ENCODE measurements at regions not wholly inside any gene's neighbourhood (a gene's known extent, or its start where the extent isn't known, plus 50 kb on each side); places are given as distances from the start of the nearest gene placed in this dataset.
"Not testable (repeated sequence)": the region's sequence is repeated elsewhere in the genome, so short reads cannot be mapped to it uniquely, and the experiment has no call there.

- not testable (repeated sequence) for DNase-seq (ENCODE audit: low read depth)
Observed at GRCh38 chr7:26089469-26089868, 62.5 kb upstream of the NFE2L3 start.

- no peak for DNase-seq (ENCODE audit: low read depth)
Observed at GRCh38 chr7:26090927-26091519, 61.0 kb upstream of the NFE2L3 start.

DNA sequence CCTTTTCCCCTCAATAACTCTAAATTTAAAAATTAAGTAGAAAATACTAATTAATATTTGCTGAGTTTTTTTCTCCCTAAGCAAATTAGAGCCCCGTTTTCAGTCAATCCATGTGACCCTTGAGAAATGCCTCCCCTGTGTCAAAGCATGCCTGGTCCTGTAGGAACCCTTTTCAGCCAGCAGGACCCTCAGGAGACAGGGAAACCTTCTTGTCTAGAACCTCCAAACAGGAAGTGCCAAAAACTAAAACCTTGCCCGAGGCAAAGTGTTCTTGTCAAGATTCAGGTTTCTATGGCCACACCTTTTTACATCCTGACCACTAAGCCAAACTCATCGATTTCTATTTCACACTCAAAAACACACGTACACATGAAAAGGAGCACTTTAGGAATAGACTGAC is 60.1 kb upstream of the NFE2L3 start:
- no peak for DNase-seq (ENCODE audit: low read depth)

- DNase-seq (ENCODE audit: low read depth) = no peak
Observed at GRCh38 chr7:26093023-26093422, 59.0 kb upstream of the NFE2L3 start.

- no peak for DNase-seq (ENCODE audit: low read depth)
Observed at GRCh38 chr7:26096136-26096535, 55.9 kb upstream of the NFE2L3 start.

DNA sequence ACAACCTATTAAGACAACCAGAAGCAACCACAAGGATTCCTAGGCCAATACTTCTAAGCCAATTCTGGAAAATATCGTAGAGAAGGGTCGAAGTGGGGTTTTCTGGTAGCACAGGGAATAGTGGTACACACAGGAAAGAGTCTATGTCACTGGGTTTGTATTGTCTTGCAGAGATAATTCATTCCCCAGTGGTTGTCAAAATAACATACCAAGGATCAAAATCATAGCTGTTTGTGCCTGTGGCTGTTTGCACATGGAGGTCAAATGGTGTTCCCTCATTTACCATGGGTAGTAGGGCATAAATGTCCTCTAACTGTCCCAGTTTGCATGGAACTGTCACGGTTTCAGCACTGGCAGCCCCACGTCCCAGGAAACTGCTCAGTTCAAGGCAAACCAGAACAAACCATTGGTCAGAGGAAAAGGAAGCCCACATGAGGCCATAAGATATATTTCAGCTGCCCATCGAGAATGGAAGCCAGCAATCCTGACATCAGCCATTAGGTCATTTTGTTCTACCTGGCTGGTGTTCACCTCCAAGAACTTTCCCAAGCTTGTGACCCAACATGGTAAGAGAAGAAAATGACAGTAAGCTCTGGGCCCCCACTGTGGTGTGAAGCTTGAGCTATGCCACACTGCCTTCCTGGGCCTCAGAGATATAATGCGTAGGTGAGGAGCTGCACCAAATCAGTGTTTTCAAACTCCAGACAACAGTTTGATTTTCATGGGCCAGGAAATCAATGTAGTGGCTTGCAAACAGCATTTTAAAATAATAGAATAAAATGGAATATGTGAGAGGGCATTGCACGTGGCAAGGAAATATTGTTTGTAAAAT is 53.9 kb upstream of the NFE2L3 start:
- DNase-seq (ENCODE audit: low read depth) = no peak

GRCh38 chr7:26099236-26099635 is 52.8 kb upstream of the NFE2L3 start:
- no peak for DNase-seq (ENCODE audit: low read depth)

GRCh38 chr7:26100406-26101339 is 51.3 kb upstream of the NFE2L3 start:
- no peak for DNase-seq (ENCODE audit: low read depth)

DNA sequence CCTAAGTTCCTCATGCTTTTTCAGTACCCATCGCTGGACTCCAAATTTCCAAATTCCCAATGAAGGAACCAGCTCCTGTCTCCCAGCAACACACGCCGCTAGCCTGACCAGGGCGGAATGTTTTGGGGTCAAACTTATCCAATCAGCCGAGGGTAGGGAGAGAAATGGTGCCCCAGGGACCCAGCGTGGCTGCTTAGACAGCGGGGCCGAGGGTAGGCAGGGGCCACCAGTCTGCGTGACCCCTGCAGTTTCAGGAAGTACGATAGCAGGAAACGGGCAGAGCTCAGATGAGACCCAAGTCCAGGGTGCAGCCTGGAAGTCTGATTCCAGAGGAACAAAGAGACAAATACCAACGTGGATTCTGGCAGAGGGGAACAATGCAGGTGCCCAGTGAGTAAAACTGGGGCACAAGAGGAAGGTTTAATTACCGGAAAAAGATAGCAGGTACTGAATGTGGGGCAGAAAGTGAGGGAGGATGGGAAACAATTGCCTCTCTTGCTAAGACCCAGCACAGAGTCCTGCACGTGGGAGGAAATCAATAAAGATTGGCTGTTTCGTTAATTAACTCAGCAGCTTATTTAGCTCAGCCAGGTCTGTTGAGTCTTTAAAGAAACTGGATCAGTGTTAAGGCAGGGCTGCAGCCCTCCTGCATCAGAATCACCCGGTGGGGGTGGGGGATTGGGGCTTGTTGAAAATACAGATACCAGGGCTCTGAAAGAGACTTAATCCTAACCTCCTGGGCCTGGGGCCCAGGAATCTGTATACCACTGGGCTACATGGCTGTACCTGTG is 50.4 kb upstream of the NFE2L3 start:
- DNase-seq (ENCODE audit: low read depth) = no peak

DNA sequence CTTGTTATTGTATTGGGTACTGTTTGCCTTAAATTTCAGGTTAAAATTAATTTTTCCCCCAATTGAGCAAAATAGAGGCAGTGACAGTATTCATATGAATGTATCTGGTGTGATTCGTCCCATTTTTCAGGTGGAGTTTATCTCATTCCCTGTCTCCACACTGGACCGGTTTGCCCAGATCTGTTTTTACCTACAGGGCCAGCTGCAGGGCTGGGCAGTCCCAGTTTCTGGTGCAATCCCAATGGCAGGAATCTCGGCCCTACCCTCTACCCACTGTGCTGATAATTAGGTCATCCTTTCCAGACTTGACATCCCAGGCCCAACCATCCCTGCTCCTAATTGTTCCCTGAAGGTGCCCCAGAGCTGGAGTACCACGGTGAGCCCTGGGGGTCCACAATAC is 49.8 kb upstream of the NFE2L3 start:
- no peak for DNase-seq (ENCODE audit: low read depth)

Measured in stimulated activated CD8-positive, alpha-beta memory T cell treated with anti-CD3 and anti-CD28 coated beads, Interleukin-7, amount 100 ng/mL, for 24 hours (primary cell).